Activated T-helper 1 cell treated with anti-CD3 and anti-CD28 coated beads, Interleukin-12 subunit alpha, Interleukin-12 subunit beta, Interleukin-2, Interleukin-4 antibody, amounts not matched to agents 30 ng/mL and 10 ng/mL and 1 ng/mL, durations not matched to agents 14 hours and 24 hours and 36 hours (primary cell): ENCODE measurements at regions not wholly inside any gene's neighbourhood (a gene's known extent, or its start where the extent isn't known, plus 50 kb on each side); places are given as distances from the start of the nearest gene placed in this dataset.

Experiments used
- DNase-seq: peaks from one replicate; pipeline ENCODE4 v3.0.0; 2021; ENCODE audit warnings: low spot score
- H3K27ac Mint-ChIP-seq: one replicate; pipeline ENCODE4 v1.8.0; 2021; ENCODE audit warnings: mild to moderate bottlenecking, mixed read lengths
- H3K27me3 Mint-ChIP-seq: one replicate; pipeline ENCODE4 v1.8.0; 2022; ENCODE audit warnings: mild to moderate bottlenecking, moderate library complexity, mixed read lengths; ENCODE audit not compliant: insufficient read depth
- H3K36me3 Mint-ChIP-seq: one replicate; pipeline ENCODE4 v1.8.0; 2021; ENCODE audit warnings: low read depth, mixed read lengths
- H3K4me1 Mint-ChIP-seq: one replicate; pipeline ENCODE4 v1.8.0; 2021; ENCODE audit warnings: low read depth, mixed read lengths
- H3K4me3 Mint-ChIP-seq: one replicate; pipeline ENCODE4 v1.8.0; 2021; ENCODE audit warnings: mild to moderate bottlenecking, moderate library complexity, mixed read lengths
- H3K9me3 Mint-ChIP-seq: one replicate; pipeline ENCODE4 v1.8.0; 2021; ENCODE audit warnings: mixed read lengths
- intact Hi-C: fragments of 100-400 bp; cut with micrococcal nuclease; formaldehyde crosslinking; loops from one replicate; pipeline ENCODE4 v1.15.1; 2024

DNA sequence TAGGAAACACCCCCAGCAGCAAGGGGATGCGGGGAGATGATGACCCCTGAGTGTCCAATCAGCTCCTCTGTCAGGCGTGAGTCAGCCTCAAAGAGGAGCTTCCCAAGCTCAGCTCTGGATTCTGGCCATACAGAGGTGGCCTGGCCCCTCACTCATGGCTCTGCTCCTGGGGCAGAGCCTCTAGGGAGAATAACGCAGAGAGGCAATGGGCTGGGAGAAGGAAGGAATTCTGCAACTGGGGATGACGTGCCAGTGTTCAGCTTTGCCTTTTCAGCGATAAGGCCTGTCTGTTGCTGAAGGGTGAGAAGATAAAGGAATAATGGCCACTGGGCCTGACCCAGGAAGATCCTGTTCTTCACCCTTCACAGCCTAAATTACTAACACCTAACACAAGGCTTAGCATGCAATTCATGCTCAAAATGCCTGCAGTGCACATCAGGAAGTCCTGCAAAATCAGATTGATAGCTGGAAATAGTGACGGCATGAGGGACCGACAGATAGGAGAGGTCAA lies 92.2 kb downstream of the TBX19 start:
- H3K9me3 Mint-ChIP-seq, result no peaks in the 10 kb centered on the region
- H3K27ac Mint-ChIP-seq, result no peak overlapping the region
- no peaks in the 10 kb centered on the region for H3K36me3 Mint-ChIP-seq
- no peaks in the 10 kb centered on the region for H3K4me1 Mint-ChIP-seq
- intact Hi-C loops, result no loop called here
- H3K4me3 Mint-ChIP-seq, result no peak overlapping the region
- peaks cover 7% of the 10 kb centered on the region for H3K27me3 Mint-ChIP-seq
- DNase-seq, result no peak

DNA sequence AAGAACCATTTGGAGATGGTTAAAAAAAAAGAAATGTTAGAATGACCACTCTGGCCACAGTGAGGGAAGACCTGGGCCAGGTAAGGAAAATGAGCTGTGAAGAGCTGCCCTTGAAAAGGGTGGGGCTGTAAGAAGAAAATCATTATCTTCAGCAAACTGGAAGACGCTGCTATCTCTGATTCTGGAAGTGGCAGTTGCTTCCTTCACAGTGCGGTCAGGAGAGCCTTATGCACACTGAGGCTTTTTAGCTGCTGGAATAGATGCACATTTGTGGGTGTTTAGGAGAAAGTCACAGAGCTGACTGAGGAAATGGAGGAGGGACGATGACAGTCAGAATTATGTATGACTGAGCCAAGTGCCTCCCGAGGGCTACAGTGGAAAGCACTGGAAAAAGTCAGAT lies 91.6 kb downstream of the TBX19 start:
- DNase-seq, result no peak
- Mint-ChIP-seq H3K27ac (no peak overlapping the region), H3K4me3 (no peak overlapping the region), H3K27me3 (peaks cover 7% of the 10 kb centered on the region), H3K9me3 (no peaks in the 10 kb centered on the region), H3K36me3 (no peaks in the 10 kb centered on the region), H3K4me1 (no peaks in the 10 kb centered on the region)
- intact Hi-C loops, result no loop called here

- intact Hi-C loops, result no loop called here
- Mint-ChIP-seq H3K4me1 (no peaks in the 10 kb centered on the region), H3K36me3 (no peaks in the 10 kb centered on the region), H3K27me3 (peaks cover 7% of the 10 kb centered on the region), H3K4me3 (no peak overlapping the region), H3K27ac (no peak overlapping the region), H3K9me3 (no peaks in the 10 kb centered on the region)
- no peak for DNase-seq
Observed at GRCh38 chr1:168371477-168371876, 90.8 kb downstream of the TBX19 start.

GRCh38 chr1:168370586-168370985 lies 89.9 kb downstream of the TBX19 start:
- Mint-ChIP-seq H3K36me3 (no peaks in the 10 kb centered on the region), H3K9me3 (no peaks in the 10 kb centered on the region), H3K27me3 (peaks cover 7% of the 10 kb centered on the region), H3K4me3 (no peak overlapping the region), H3K27ac (no peak overlapping the region), H3K4me1 (no peaks in the 10 kb centered on the region)
- intact Hi-C loops, result no loop called here
- DNase-seq, result no peak

GRCh38 chr1:168369655-168370054 lies 89.0 kb downstream of the TBX19 start:
- Mint-ChIP-seq H3K27me3 (peaks cover 7% of the 10 kb centered on the region), H3K4me3 (no peak overlapping the region), H3K9me3 (no peaks in the 10 kb centered on the region), H3K36me3 (no peaks in the 10 kb centered on the region), H3K4me1 (no peaks in the 10 kb centered on the region), H3K27ac (no peak overlapping the region)
- DNase-seq, result no peak
- intact Hi-C loops, result no loop called here

- Mint-ChIP-seq H3K27ac (no peak overlapping the region), H3K4me3 (no peak overlapping the region), H3K4me1 (peaks cover 5% of the 10 kb centered on the region), H3K36me3 (no peaks in the 10 kb centered on the region), H3K27me3 (peaks cover 7% of the 10 kb centered on the region), H3K9me3 (no peaks in the 10 kb centered on the region)
- intact Hi-C loops, result no loop called here
- DNase-seq, result no peak
Observed at GRCh38 chr1:168368131-168368530, 87.5 kb downstream of the TBX19 start.

DNA sequence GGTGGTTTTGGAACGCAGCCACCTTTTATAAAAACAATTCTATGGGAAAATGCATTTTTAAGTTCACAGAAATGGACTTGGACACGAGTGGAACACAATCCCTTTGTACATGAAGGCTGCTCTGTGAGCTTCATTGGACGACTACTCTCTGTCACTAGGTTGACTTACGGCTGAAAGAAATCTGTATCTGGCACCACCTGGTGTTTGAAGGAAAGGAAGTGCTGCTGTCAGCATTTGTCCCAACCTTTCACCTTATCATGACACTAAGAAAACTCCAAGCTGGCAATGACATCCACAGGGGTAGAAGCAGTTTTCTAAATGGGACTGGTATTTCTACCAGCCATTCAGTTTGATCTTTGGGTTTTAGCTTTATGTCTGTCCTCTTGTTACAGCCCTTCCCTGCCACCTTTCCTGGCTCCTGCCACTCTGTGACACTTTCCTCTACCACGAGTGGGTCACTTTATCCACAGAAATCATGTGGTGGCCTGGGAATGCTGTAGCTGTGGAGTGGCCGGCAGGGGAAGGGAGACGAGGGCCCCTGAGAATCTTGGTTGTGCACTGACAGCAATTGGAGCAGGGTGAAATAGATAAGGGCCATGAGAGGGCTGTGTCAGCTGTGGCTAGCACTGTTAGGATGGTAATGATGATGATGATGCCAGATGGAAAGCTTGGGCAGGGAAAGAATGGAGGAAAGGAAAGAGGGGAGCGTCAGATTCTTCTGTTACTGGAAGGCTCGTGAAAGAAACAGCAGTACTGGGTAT lies 85.2 kb downstream of the TBX19 start:
- H3K27me3 Mint-ChIP-seq, result peaks cover 7% of the 10 kb centered on the region
- no peak overlapping the region for H3K4me3 Mint-ChIP-seq
- no peak overlapping the region for H3K27ac Mint-ChIP-seq
- peaks cover 27% of the 10 kb centered on the region for H3K4me1 Mint-ChIP-seq
- no peaks in the 10 kb centered on the region for H3K9me3 Mint-ChIP-seq
- no peak for DNase-seq
- H3K36me3 Mint-ChIP-seq, result peaks cover 2% of the 10 kb centered on the region
- intact Hi-C loops, result no loop called here
